Kidney epithelial cell (primary cell): ENCODE measurements at regions not wholly inside any gene's neighbourhood (a gene's known extent, or its start where the extent isn't known, plus 50 kb on each side); places are given as distances from the start of the nearest gene placed in this dataset.

Experiments used
- DNase-seq: peaks from one replicate; pipeline ENCODE4 v3.0.0-alpha.2; 2010; ENCODE audit warnings: low read depth
- H3K27me3 ChIP-seq: 2 replicates; pipeline ENCODE4 v1.6.0; 2011; ENCODE audit warnings: low read length; ENCODE audit not compliant: control insufficient read depth, insufficient read depth
- H3K36me3 ChIP-seq: 2 replicates; pipeline ENCODE4 v1.5.1; 2011; ENCODE audit warnings: low read length; ENCODE audit not compliant: control insufficient read depth, insufficient read depth
- H3K4me3 ChIP-seq: 2 replicates; pipeline ENCODE4 v1.5.1; 2011; ENCODE audit warnings: low read depth, mild to moderate bottlenecking, control low read depth, low read length
- TF ChIP-seq, protein P1 (sequence below): IDR thresholded peaks from 2 replicates; pipeline ENCODE4 v1.5.1; 2011; ENCODE audit warnings: mild to moderate bottlenecking, moderate library complexity, low read length, control low read depth, inconsistent platforms; ENCODE audit not compliant: insufficient read depth, poor library complexity, severe bottlenecking

DNA sequence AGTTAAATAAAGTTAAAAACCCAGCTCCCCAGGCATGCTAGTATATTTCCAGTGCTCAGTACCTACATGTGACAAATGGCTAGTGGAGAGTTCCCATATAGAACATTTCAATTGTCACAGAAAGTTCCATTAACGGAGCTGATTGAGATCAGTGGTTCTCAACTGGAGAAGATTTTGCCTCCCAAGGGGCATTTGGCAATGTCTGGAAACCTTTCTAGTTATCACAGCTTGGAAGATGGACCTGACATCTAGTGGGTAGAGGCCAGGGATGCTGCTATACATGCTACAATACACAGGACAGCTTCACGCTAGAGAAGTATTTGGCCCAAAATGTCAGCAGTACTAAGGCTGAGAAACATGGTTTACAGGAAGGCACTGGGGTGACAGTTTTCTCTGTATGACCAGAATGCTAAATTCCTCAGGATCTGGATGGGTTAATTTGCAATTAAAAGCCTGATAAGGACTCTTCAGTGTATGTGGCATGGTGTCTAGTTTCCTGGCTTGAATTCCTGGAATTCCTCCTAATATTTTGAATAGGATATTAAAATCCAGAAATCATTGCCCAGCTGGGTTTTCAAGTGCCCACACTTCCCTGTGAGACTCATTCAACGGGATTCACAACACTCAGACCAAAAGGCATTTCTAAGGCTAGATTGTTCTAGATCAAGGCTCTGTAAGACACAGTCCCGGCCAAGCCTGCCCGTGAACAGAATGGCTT is 84.7 kb upstream of the SALL4 start:
- Histone ChIP-seq H3K4me3 (no peak overlapping the region), H3K36me3 (no peaks in the 10 kb centered on the region), H3K27me3 (no peaks in the 10 kb centered on the region)
- TF ChIP-seq, protein P1, sequence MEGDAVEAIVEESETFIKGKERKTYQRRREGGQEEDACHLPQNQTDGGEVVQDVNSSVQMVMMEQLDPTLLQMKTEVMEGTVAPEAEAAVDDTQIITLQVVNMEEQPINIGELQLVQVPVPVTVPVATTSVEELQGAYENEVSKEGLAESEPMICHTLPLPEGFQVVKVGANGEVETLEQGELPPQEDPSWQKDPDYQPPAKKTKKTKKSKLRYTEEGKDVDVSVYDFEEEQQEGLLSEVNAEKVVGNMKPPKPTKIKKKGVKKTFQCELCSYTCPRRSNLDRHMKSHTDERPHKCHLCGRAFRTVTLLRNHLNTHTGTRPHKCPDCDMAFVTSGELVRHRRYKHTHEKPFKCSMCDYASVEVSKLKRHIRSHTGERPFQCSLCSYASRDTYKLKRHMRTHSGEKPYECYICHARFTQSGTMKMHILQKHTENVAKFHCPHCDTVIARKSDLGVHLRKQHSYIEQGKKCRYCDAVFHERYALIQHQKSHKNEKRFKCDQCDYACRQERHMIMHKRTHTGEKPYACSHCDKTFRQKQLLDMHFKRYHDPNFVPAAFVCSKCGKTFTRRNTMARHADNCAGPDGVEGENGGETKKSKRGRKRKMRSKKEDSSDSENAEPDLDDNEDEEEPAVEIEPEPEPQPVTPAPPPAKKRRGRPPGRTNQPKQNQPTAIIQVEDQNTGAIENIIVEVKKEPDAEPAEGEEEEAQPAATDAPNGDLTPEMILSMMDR: no peak
- no peak for DNase-seq

DNA sequence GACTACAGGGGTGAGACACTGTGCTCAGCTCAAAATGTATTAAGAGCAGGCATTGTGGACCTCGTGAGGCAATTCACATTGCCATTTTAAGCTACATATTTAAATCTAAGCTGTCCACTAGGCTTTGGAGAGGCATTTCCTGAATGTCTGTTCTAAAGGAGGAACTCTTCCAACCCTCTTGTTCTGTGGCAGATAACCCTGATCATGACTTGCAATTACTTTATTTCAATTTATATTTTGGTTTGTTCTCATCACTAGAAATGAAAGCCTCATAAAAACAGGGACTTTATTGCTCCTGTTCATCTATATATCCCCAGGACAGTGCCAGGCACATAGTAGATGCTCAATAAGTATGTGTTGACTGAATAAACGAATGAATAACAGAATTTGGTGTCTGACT is 84.0 kb upstream of the SALL4 start:
- TF ChIP-seq, protein P1: no peak
- Histone ChIP-seq H3K27me3 (no peaks in the 10 kb centered on the region), H3K4me3 (no peak overlapping the region), H3K36me3 (no peaks in the 10 kb centered on the region)
- no peak for DNase-seq

DNA sequence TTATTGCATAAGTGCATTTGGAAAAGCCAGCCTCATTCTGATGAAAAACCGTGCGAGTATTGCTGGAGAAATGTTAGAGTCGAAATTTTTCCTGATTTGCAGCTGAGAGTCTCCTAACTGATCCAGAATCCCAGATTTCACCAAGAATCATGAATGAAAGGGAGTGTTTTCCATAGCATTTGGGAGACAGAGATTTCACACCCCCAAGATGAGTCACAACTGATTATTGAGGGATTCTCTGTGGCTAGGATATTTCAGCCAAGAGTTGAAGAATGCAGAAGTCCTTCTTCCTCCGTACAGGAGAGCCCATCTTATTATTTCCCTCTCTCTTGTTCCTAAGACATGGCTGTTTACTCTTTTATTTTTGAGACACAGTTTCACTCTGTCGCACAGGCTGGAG is 82.2 kb upstream of the SALL4 start:
- no peaks in the 10 kb centered on the region for H3K36me3 ChIP-seq

DNA sequence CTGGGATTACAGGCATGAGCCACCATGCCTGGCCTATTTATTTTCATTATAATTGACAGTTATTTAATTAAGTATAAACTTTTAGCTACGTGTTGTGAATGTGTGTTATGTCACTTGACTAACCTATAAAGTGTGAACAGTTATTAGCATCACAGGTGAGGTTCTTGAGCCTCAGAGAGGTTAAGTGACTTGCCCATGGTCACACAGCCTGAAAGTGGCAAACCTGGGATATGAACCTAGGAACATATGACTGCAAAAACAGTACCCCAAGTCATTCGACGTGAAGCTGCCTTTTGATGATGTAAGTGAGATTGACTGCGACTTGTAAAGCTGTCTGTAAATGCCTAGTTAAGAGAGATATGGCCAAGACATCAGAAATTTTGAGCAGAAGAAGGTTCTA is 77.9 kb upstream of the SALL4 start:
- H3K27me3 ChIP-seq: no peaks in the 10 kb centered on the region

More for the DNA sequence above, 82.2 kb upstream of the SALL4 start:
- TF ChIP-seq, protein P1: no peak
- H3K4me3 ChIP-seq: no peak overlapping the region
- no peak for DNase-seq
- no peaks in the 10 kb centered on the region for H3K27me3 ChIP-seq

DNA sequence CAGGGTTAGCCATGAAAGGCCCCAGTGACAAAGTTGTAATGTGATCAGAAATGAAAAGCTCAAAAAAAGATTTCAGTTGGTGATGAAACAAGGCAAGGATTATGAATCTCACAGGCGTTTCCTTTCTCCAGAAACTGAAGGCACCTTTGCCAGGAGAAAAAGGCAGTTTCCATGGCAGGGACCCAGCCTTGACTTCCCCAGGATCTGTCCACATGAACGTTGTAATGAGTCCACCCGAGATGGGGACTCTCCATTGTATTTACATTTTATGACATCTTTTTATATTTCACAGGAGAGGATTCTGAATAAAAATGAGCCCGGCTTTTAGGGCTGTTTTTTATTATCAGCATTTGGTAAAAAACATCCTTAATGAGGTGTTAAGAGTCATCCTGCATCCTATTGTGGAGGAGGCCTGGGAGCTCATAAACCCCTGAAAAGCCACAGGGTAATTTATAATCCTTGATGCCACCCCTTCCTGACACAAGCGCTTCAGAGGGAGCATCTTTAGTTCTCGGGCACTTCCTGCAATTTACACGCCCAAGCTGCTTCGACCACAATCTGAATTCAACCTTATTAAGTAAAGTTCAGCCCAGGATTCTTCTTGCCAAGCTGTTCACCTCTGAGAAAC is 74.1 kb upstream of the SALL4 start:
- TF ChIP-seq, protein P1: no peak
- Histone ChIP-seq H3K36me3 (no peaks in the 10 kb centered on the region), H3K27me3 (no peaks in the 10 kb centered on the region), H3K4me3 (no peak overlapping the region)
- DNase-seq: no peak

More for the DNA sequence above, 77.9 kb upstream of the SALL4 start:
- TF ChIP-seq, protein P1: no peak
- H3K4me3 ChIP-seq: no peak overlapping the region
- H3K36me3 ChIP-seq: no peaks in the 10 kb centered on the region
- DNase-seq: no peak
